ENCODE measurements at regions not wholly inside any gene's neighbourhood (a gene's known extent, or its start where the extent isn't known, plus 50 kb on each side); places are given as distances from the start of the nearest gene placed in this dataset.

DNA sequence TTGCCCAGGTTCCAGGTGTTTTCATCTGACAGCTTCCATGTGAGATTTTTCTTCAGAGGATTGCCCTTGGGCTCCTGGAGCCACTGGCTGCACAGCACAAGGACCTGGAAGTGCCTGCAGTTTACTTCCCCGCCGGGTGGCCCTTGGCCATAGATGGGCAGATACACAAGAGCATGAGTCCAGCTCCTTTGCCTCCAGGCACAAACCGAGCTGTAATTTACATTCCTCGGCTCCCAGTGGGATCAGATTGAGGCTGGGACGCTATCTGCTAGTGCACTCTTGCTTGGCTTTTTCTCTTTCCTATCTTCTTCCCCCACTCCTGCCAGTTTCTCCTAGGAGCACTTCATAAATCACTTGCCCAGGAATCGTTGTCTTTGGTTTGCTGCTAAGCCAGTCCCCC is 85.4 kb upstream of the RALY start:
- DNase-seq (ENCODE audit: low read depth): peak; percentile 34

DNA sequence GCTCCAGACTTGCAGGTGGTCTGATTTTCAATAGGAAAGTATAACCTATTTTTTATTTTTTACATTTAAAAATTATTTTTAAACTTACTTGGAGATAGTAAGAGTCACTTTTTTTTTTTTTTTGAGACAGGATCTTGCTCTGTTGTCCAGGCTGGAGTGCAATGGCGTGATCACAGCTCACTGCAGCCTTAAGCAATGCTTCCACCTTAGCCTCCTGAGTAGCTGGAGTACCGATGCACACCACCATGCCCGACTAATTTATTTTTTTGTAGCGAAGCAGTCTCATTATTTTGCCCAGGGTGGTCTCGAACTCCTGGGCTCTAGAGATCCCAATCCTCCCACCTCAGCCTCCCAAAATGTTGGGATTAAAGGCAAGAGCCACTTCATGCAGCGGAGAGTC is 84.8 kb upstream of the RALY start:
- no peak for DNase-seq (ENCODE audit: low read depth)

DNA sequence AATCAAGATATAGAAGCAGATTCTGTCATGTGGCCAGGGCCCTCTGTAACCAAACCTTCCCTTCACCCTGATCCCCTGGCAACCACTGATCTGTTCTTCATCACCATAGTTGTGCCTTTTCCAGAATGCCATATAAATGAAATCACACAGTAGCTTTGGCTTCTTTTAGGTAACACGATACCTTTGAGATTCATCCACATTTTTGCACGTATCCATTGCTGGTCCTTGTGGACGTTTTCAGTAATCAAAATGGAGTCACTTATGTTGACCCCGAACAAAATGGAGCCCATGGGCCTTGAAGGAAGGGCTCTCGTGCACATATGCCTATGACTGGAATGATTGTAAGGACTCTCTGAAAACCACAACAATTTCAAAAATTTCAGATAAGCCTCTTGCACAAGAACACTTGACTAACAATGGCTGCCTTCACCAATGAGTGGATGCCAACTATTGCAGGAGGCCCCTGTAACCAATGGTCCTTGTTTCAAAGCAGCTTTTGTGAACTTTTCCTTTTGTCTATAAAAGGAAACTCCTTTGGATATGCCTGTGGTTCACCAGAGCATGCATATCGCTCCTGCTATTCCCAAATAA is 84.3 kb upstream of the RALY start:
- peak; percentile 99 for DNase-seq (ENCODE audit: low read depth)

DNA sequence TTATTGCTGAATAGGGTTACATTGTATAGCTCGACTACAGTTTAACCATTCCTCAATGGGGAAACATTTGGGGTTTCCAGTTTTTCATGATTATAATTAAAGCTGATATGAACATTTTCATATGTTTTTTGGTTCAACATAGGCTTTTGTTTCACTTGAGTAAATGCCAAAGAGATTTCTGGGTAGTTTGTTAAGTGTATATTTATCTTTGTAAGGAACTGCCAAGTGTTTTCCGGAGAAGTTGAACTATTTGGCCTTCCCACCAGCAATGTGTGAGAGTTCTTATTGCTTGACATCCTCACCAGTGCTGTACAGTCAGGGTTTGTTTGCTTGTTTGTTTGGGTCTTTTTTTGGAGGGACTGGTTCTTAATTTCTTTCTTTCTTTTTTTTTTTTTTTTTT is 83.7 kb upstream of the RALY start:
- peak; percentile 57 for DNase-seq (ENCODE audit: low read depth)

GRCh38 chr20:33910529-33911327 is 83.0 kb upstream of the RALY start:
- DNase-seq (ENCODE audit: low read depth): no peak

GRCh38 chr20:33914919-33915318 is 78.8 kb upstream of the RALY start:
- DNase-seq (ENCODE audit: low read depth): peak; percentile 76

DNA sequence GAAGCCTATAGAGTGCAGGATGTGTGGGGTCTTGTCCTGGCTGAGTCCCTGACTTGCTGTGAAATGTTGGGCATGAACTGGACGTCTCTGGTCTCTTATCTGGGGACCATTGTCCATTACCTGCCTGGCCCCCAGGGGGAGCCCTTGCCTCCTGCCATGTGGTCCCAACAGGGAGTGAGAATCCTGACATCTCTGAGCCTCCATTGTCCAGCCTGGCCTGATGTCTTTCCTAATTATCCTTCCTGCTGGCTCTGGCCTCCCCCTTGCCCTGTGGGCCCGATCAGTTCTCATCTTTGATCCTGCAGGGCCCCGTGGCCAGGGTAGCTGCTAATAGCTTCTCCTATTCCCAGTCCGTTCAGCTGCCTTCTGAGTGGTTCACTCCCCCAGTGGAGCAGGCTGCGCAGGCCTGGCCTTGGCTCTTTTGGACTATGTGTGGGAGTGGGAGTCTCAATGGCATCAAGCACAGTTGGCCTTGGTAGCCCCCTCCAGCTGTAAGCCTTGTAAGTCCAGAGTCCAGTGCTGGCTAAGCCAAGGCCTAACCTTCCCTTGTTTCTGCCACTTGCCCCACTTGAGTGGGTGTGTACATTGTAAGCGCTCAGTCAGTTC is 77.9 kb upstream of the RALY start:
- no peak for DNase-seq (ENCODE audit: low read depth)

DNA sequence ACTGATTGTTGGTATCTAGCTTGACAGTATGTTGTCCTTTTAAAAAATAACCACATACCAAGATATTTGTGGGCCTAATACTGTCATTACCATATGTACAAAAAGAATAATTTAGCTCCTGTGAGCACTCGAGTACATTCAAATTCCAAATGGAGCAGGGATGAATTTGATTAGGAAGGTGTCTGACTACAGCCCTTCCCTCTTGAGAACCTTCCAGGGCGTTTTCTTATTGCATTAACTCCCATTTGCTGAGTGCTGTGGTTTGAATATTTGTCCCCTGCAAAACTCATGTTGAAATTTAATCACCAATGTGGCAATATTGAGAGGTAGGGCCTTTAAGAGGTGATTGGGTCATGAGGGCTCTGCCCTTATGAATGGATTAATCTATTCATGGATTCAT is 76.9 kb upstream of the RALY start:
- no peak for DNase-seq (ENCODE audit: low read depth)

DNA sequence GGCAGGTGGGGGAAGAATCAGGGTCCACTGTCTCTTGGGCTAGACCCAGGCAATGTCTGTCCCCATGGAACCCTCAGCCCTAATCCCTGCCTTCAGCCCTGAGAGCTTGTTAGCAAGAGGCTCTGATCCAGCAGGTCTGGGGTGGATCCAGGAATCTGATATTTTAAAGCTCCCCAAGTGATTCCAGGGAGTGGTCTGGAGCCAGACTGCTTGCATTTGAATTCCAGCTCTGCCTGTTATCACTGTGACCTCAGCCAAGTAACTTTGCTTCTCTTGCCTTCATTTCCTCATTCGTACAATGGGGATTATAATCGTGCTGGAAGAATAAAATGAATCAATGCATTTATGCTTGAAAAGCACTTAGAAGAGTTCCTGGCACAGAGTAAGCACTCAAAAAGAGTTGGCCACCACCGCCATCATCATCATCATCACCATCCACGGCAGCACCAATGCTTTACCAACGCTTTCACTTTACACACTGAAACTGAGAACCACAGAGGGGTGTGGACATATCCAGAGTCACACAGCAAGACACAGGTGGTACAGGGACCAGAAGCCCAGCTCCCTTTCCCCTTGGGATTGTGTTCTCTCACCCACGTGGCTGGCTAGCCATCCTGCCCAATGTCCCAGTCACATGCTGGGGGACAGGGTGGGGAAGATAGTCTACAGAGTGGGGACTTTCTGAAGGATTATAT is 75.7 kb upstream of the RALY start:
- DNase-seq (ENCODE audit: low read depth): no peak

DNA sequence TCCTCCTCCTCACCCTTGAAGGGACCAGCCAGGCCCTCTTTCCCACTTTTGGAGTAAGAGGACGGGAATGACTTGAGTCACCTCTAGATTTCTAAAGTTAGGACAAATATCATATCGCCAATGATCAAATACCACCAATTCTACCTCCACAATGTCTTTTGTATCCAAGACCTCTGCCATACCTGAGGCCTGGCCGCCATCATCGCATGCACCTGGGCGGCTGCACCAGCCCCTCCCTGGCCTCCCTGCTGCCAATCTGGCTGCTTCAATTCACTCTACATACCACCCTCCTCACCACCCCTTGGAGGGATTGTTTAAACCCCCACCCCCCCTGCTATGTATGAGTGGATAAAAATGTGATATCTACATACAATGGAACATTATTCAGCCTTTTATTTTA is 75.0 kb upstream of the RALY start:
- no peak for DNase-seq (ENCODE audit: low read depth)

- no peak for DNase-seq (ENCODE audit: low read depth)
These were observed 74.1 kb upstream of the RALY start for GRCh38 chr20:33919653-33920052.

DNA sequence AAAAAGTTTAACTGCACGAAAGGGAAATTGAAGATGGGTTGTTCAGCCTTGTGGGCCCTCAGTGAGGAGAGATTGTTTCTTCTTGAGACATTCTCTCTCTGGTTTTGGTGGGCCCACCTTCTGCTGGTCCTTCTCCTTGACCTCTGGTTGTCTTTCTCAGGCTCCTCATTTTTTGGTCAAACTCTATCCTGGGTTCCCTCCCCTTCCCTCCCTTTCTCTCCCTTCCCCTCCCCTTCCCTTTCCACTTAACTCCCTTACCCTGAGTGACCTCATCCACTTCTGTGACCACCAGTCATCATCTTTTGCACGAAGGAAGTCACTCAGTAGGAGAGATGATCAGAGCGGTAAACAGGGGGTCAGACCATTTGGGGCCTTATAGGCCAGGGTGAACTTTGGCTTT is 71.5 kb upstream of the RALY start:
- no peak for DNase-seq (ENCODE audit: low read depth)

DNA sequence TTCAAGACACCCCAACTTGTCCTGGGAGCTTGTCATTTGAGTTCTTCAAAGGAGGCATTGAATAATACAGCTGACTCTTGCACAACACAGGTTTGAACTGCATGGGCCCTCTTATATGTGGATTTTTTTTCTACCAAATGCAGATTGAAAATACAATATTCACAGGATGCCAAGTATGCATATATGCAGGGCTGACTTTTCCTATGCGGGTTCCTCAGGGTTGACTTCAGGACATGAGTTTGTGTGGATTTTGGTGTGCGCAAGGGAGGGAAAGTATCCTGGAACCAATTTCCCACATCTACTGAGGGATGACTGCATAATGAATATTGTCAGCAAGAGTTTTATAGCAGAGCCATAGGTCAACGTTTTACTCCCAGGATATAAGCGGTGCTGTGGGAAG is 70.0 kb upstream of the RALY start:
- DNase-seq (ENCODE audit: low read depth): no peak

GRCh38 chr20:33925867-33926266 is 67.8 kb upstream of the RALY start:
- no peak for DNase-seq (ENCODE audit: low read depth)

DNA sequence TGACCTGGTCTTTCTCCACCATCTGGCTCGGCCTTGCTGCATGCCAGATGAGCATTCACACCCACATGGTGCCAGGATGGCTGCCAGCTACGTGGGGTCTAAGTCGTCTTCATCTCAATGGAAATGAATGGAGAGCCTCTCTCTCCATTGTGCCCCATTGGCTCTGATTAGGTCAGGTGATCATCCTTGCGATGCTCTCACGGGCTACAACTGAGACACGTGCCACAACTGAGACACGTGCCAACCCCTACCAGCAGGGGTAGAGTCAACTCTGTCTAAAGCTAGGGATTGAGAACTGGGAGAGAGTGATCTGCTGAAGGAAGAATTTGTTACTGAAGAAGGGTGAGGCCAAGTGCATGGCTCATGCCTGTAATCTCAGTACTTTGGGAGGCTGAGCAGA is 67.3 kb upstream of the RALY start:
- DNase-seq (ENCODE audit: low read depth): no peak

DNA sequence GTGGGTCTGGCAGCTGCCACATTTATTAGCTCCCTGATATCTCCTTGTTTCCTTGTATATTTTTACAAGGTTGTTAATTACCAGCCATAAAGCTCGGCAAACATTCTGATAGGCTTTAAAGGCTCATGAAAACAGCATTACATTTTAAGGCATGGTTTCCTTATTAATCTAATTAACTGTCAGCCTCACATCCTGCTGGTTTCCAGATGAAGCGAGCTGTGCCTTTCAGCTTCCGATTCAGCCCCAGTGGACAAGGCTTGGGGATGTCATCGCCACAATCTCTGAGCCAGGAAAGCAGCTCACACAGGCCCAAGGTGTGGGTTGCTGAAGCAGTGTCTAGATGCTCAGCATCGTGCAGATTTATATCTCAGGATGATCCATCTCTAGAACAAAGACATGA is 66.0 kb upstream of the RALY start:
- no peak for DNase-seq (ENCODE audit: low read depth)

DNA sequence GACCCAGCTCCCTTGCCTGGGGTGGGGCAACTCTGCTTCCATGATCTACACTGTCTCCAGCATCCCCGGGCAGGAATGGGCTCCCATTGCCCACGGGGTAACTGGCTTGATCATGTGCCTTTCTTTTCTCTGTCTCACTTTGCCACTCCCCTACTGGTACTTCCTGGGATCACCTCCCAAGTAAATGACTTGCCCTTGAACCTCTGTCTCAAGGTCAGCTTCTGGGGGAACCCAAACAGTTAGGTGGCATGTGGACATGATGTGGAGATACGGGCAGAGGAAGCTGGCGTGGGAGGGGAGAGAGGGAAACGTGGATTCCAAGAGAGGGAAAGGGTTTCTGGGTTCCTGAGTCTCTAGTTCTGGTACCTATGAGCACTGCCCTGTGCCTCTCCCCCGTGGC is 63.8 kb upstream of the RALY start:
- DNase-seq (ENCODE audit: low read depth): no peak

DNA sequence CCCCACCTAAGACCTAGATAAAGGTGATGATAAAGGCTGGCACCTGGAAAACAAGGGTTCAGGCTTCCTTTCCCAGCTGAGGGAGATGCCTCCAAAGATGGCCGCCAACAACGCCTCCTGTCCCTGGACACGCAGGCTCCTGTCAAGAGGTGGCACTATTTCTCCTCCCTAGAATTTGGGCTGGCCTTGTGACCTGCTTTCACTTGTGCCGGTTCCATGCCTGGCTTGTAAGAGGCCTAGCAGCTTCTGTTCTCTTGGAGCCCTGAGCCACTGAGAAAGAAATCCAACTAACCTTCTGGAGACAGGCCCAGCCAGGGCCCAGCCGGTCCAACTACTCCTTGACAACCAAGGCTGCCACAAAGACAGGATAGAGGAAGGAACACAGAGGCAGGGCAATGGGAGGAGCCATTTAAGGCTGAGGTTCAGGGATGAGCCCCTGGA is 60.2 kb upstream of the RALY start:
- peak; percentile 60 for DNase-seq (ENCODE audit: low read depth)

- DNase-seq (ENCODE audit: low read depth): no peak
These were observed 57.1 kb upstream of the RALY start for GRCh38 chr20:33936656-33937055.

- DNase-seq (ENCODE audit: low read depth): peak; percentile 69
These were observed 54.7 kb upstream of the RALY start for GRCh38 chr20:33939031-33939430.

GRCh38 chr20:33940666-33941065 is 53.0 kb upstream of the RALY start:
- no peak for DNase-seq (ENCODE audit: low read depth)
